ENCODE measurements at regions not wholly inside any gene's neighbourhood (a gene's known extent, or its start where the extent isn't known, plus 50 kb on each side); places are given as distances from the start of the nearest gene placed in this dataset.

GRCh38 chr10:113244750-113245149 lies 294.7 kb downstream of the TCF7L2 start:
- 84 to 89% (median 85%) methylated on average over 5 of the region's 5 CpGs for WGBS, 3 donors
- Histone ChIP-seq H3K4me1 (no peaks in the 10 kb centered on the region), H3K27me3 (ENCODE audit: insufficient read depth in 3 of 3, low read length in 2 of 3) (no peaks in the 10 kb centered on the region), H3K9me3 (no peaks in the 10 kb centered on the region), H3K27ac (no peak overlapping the region), H3K4me3 (no peak overlapping the region), H3K36me3 (ENCODE audit: insufficient read depth in 1 of 2, low read depth in 1 of 2) (no peaks in the 10 kb centered on the region)
- no peak for ATAC-seq
- no peak for DNase-seq
- TF ChIP-seq CTCF (IDR thresholded peaks at IDR 0.05): no peak
- intact Hi-C loops (cut with DNase I): no loop called here

GRCh38 chr10:113245286-113245685 lies 295.2 kb downstream of the TCF7L2 start:
- Histone ChIP-seq H3K36me3 (ENCODE audit: insufficient read depth in 1 of 2, low read depth in 1 of 2) (no peaks in the 10 kb centered on the region), H3K27ac (no peak overlapping the region), H3K4me3 (no peak overlapping the region), H3K27me3 (ENCODE audit: insufficient read depth in 3 of 3, low read length in 2 of 3) (no peaks in the 10 kb centered on the region), H3K9me3 (no peaks in the 10 kb centered on the region), H3K4me1 (no peaks in the 10 kb centered on the region)
- ATAC-seq (no peak), DNase-seq (no peak)
- no peak for TF ChIP-seq CTCF (IDR thresholded peaks at IDR 0.05)
- intact Hi-C loops (cut with DNase I): no loop called here
- WGBS, 3 donors: 88 to 97% (median 93%) methylated on average over 3 of the region's 3 CpGs

- Histone ChIP-seq H3K4me1 (no peaks in the 10 kb centered on the region), H3K9me3 (no peaks in the 10 kb centered on the region), H3K36me3 (ENCODE audit: insufficient read depth in 1 of 2, low read depth in 1 of 2) (no peaks in the 10 kb centered on the region), H3K27ac (no peak overlapping the region), H3K4me3 (no peak overlapping the region), H3K27me3 (ENCODE audit: insufficient read depth in 3 of 3, low read length in 2 of 3) (peaks cover 0 to 1% (median 0%) of the 10 kb centered on the region in 3 donors)
- ATAC-seq (no peak), DNase-seq (no peak)
- 40 to 51% (median 46%) methylated on average over 5 of the region's 5 CpGs for WGBS, 3 donors
- no peak for TF ChIP-seq CTCF (IDR thresholded peaks at IDR 0.05)
- intact Hi-C loops (cut with DNase I): no loop called here
Observed at GRCh38 chr10:113247050-113247449, 297.0 kb downstream of the TCF7L2 start.

- TF ChIP-seq CTCF (IDR thresholded peaks at IDR 0.05): no peak
- DNase-seq (no peak), ATAC-seq (no peak)
- intact Hi-C loops (cut with DNase I): no loop called here
- H3K4me1 ChIP-seq: no peaks in the 10 kb centered on the region
- H3K27me3 ChIP-seq (ENCODE audit: insufficient read depth in 3 of 3, low read length in 2 of 3): peaks cover 0 to 2% (median 1%) of the 10 kb centered on the region in 3 donors
- no peak overlapping the region for H3K4me3 ChIP-seq
- no peaks in the 10 kb centered on the region for H3K9me3 ChIP-seq
- H3K36me3 ChIP-seq (ENCODE audit: insufficient read depth in 1 of 2, low read depth in 1 of 2): no peaks in the 10 kb centered on the region
- no peak overlapping the region for H3K27ac ChIP-seq
- 56 to 62% (median 59%) methylated on average over 10 of the region's 10 CpGs for WGBS, 3 donors
Observed at GRCh38 chr10:113252650-113253618, 299.9 kb upstream of the HABP2 start.

Data from psoas muscle (tissue), 7 donors.